ENCODE measurements at regions not wholly inside any gene's neighbourhood (a gene's known extent, or its start where the extent isn't known, plus 50 kb on each side); places are given as distances from the start of the nearest gene placed in this dataset.

- DNase-seq, result no peak
Observed at GRCh38 chrY:14139521-14139920, 83.5 kb downstream of the VCY1B start.

DNA sequence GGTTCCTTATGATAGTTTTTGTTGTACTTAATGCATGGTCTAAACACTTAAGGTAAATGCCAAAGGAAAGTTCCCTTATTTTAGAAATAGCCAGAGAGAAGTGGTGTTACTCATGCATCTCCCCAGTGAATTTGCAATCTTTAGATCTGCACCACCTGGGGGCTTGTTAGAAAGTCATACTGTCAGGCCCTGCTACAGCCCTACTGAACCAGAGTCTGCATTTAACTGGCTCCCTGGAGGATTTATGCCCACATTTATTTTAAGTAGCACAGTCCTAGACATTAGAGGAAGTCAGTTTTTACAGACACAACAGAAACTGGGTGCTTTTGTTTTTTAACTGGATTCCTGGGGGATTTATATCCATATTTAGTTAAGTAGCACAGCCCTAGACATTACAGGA is 89.6 kb downstream of the VCY1B start:
- no peak for DNase-seq

- no peak for DNase-seq
Observed at GRCh38 chrY:14182776-14183175, 126.7 kb downstream of the VCY1B start.

DNA sequence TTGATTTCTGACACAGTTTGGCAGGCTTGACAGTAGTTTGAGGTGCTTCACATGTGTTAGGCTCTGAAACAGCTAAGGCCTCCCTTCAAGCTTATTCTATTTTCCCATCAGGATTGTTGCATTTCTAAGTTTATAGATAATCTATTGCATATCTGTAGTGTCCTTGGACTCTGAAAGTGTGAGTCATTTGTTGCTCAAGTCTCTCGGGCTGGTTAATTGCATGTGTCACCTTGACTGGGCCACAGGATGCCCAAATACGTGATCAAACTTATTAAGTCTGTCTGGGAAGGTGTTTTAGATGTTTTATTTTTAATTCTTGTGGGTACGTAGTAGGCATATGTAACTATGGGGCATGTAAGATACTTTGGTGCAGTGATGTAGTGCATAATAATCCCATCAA is 166.0 kb downstream of the VCY1B start:
- no peak for DNase-seq

DNA sequence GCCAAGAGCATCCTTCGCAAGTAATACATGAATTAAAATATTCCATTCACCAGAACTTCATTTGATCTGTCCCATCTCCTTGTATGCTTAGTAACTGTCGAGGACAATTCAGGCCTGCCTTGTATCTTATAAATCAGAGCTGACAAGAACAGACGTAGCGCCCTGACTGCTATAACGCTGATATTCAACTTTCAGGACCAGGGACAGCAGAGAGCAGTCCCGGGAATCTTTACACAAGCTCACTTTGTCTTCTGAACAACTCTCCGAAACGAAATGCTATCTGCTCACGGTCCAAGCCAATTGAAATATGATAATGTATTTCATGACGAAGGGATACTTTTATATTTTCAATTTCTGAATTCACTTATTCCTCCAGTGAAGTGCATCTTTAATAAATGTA is 175.7 kb downstream of the VCY1B start:
- no peak for DNase-seq

DNA sequence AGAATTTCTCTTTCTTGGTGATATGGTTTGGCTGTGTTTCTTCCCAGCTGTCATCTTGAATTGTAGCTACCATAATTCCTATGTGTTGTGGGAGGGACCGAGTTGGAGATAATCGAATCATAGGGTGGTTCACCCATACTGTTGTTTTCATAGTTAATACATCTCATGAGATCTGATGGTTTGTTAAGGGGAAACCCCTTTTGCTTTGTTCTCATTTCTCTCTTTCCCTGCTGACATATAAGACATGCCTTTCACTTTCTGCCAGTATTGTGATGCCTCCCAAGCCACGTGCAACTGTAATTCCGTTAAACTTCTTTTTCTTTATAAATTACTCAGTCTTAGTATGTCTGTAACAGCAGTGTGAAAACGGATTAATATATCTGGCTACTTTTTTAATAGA is 179.0 kb downstream of the VCY1B start:
- no peak for DNase-seq

DNA sequence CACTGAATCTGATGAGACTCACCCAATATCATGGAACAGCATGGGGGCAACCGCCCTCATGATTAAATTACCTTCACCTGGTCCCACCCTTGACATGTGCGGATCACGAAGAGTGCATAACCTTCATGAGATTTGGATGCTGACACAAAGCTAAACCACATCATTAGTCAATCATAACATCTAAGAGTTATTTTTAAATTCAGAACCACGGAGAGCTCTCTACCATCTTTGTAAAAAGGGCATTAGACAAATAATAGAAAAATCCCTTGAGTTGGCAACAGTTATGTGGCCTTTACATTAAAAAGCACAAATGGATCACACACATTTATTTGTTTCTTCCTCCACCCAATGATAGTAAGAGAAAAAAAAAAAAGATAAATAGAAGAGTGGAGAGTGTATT is 182.2 kb downstream of the VCY1B start:
- no peak for DNase-seq

DNA sequence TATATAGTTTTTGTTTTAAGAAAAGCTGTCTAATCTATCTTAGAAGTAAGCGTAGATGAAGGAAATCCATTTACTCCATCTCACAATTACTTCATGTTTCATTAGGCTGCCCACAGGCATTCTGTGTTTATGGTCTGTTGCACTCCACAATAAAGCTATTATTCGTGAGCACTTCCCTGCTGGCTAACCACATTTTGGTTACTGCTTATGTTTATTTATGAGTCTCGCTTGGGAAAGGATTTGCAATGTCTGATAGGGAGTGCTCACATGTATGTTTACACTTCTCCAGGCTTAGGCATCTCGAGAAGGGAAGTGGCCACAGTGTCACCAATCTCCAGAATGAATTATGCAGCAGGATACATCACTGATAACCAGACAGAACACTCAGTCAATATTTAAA is 190.9 kb downstream of the VCY1B start:
- no peak for DNase-seq

- no peak for DNase-seq
Observed at GRCh38 chrY:14248878-14249576, 193.0 kb downstream of the VCY1B start.

DNA sequence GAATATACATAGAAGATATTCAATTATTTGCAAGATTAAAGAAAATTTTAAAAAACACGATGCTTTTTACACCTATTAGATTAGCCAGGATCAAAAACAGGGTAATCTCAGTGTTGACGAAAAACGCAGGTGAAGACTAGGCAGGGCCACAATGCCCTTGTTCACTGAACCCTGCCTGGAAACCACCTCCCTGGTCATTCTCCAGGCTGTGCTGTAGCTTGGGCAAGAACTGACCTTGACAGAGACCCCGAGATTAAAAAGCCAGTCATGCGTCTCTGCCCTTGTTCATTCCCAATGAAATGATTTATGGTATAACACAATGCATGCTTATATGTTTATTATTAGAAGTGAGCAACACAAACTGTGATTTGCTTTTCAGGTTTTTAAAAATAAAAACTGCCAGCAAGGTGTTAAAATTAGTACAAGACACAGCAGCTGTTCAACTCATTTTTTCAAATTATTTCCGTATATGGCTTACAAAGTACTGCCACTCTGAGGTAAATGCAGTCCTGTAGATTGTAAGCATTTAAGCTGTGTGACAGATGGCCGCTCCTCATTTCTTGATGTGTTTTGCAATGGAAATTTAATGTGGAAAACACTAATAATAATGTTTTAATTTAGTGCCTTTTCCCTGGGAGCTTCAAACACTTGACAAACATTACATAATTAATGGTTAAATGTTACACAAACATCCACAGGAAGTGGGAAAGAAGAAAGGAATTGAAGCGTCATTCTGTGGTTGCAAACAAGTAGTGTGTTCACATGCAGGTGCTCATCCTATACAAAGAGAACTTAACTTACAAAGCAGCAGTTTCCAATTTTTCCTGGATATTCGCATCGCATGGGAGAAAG is 200.2 kb downstream of the VCY1B start:
- no peak for DNase-seq

DNA sequence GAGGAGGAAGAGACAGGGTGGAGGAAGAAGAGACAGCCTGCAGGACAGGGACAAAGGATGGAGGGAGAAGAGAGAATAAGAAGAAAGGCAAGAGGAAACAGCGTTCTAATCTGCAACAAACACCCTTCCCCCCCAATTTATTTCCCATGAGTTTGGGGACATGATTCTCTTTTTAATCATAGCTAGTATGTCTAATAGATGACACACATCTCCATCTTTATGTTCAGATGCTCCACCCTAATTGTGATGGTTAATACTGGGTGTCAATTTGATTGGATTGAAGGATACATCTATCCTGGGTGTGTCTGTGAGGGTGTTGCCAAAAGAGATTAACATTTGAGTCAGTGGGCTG is 200.8 kb downstream of the VCY1B start:
- DNase-seq, result no peak

GRCh38 chrY:14277029-14277428 is 221.0 kb downstream of the VCY1B start:
- no peak for DNase-seq

DNA sequence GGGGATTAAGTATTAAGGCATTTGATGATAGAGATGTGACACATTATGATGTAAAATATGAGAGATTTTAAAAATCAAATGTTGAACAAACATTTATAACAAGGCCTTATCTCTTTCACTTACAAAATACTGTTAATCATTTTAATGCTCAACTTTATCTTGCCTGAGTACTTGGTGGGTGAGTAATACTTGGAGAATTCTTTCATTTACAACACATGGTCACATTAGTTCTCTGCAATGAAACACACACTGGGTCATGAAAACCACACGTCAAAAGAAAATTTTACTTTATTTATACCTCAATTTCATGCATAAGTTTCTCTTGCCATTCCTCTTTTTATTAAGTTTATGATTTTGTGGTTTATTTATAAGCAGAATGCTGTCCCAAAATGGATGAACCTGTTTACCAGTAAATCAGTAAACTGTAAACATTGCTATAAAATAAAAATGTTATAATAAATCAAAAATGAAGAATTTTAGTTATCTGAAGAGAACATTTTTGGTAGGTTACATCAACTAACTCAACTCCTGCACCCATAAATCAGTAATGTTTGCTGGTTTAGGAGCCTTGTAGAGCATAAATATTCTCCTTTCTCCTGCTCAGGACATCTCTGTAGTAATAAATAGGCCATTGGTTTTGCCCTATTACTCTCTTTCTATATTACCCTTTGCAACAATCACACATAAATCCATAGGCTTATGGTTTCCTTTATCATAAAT is 233.5 kb upstream of the NLGN4Y start:
- DNase-seq, result no peak

GRCh38 chrY:14292382-14292781 is 231.9 kb upstream of the NLGN4Y start:
- no peak for DNase-seq

- no peak for DNase-seq
Observed at GRCh38 chrY:14300775-14301174, 223.6 kb upstream of the NLGN4Y start.

GRCh38 chrY:14301552-14301951 is 222.8 kb upstream of the NLGN4Y start:
- no peak for DNase-seq

DNA sequence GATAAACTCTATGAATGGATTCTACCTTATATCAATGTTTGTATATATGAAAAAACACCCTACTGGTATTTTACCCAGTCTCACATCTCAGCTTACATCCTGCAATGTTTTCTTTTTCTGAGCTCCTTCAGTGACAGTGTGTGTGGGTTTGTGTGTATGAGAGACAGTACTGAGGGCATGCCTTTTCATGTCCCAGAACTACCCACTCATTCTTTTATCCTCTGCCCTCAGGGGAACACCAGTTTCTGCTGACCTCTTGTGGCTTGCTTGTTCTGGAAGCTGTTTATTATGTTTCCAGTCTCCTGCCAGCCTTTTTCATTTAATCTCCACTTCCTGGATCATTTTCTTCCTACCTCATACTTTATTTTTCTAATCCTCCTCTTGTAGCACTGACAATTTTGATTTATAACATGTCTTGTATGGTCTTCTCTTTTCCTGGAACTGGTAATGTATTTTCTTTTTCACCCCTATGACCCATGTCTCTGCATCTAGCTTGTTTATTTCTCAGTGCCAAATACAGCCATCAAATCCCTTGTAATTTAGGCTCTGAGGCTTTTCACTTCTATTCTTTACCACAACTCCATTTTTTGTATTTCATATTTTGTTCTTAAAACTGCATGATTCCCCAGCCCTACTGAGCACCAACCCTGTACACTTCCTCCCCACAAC is 195.5 kb upstream of the NLGN4Y start:
- no peak for DNase-seq

DNA sequence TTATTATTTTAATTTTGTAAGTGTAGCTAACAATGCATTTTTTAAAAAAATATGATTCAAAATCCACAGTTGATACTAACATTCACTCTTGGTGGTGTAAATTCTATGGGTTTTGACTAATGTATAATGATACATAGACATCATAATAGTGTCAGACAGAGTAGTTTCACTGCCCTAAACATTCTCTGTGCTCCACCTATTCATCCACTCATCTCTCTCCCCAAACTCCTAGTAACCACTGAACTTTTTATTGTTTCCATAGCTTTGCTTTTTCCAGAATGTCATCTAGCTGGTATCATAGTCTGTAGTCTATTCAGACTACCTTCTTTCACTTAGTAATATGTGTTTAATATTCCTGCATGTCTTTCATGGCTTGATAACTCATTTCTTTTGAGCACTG is 194.0 kb upstream of the NLGN4Y start:
- no peak for DNase-seq

DNA sequence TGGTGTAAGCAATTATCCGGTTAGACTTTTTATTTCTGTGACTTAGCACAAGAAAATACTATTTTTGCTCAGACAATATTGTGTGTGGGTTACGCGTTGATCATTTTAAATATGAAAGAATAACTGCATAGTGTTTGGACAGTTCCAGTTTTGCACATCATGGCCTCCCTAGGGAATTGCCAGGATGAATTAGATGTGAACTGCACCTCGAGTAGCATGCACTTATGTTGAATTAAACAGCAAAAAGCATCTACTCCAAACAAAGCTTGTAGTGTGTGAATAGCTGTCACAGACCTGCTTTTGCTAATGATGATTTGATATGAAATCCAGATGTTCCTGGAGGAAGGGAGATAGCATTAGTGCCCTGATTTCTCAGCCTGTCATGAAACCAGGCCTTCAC is 184.8 kb upstream of the NLGN4Y start:
- DNase-seq, result no peak

- peak in 1 of 2 experiments; percentile 56 for DNase-seq
Observed at GRCh38 chrY:14340459-14341143, 183.7 kb upstream of the NLGN4Y start.

- peak in 1 of 2 experiments; percentile 30 for DNase-seq
Observed at GRCh38 chrY:14344648-14345333, 179.5 kb upstream of the NLGN4Y start.

GRCh38 chrY:14351590-14351989 is 172.7 kb upstream of the NLGN4Y start:
- DNase-seq, result no peak

Measured in stimulated activated CD4-positive, alpha-beta T cell treated with anti-CD3 and anti-CD28 coated beads, Interleukin-4, amount 100 ng/mL, for 4 hours (primary cell).